H9 (cell line): ENCODE measurements at regions not wholly inside any gene's neighbourhood (a gene's known extent, or its start where the extent isn't known, plus 50 kb on each side); places are given as distances from the start of the nearest gene placed in this dataset.

Source experiments
- DNase-seq: peaks from one replicate; pipeline ENCODE4 v3.0.0-alpha.2; 2017
- H2AFZ ChIP-seq: one replicate; pipeline ENCODE4 v1.6.1; 2013; ENCODE audit warnings: mild to moderate bottlenecking, low read length, control low read depth, moderate library complexity
- H2AK5ac ChIP-seq: 2 replicates; pipeline ENCODE4 v1.6.1; 2013; ENCODE audit warnings: low read length, control low read depth, mixed read lengths; ENCODE audit not compliant: insufficient read length
- H2BK120ac ChIP-seq: one replicate; pipeline ENCODE4 v1.6.1; 2013; ENCODE audit warnings: low read depth, mild to moderate bottlenecking, low read length, control low read depth, inconsistent platforms; ENCODE audit not compliant: poor library complexity, severe bottlenecking
- H2BK12ac ChIP-seq: 2 replicates; pipeline ENCODE4 v1.6.1; 2013; ENCODE audit warnings: low read length, control low read depth, mixed read lengths, low read depth; ENCODE audit not compliant: insufficient read length
- H2BK15ac ChIP-seq: 2 replicates; pipeline ENCODE4 v1.6.1; 2013; ENCODE audit warnings: low read depth, low read length, control low read depth
- H2BK20ac ChIP-seq: one replicate; pipeline ENCODE4 v1.6.1; 2013; ENCODE audit warnings: low read depth, mild to moderate bottlenecking, low read length, control low read depth, inconsistent platforms; ENCODE audit not compliant: poor library complexity, severe bottlenecking
- H2BK5ac ChIP-seq: 2 replicates; pipeline ENCODE4 v1.6.1; 2013; ENCODE audit warnings: low read length, control low read depth, mixed read lengths; ENCODE audit not compliant: insufficient read length
- H3K14ac ChIP-seq: 2 replicates; pipeline ENCODE4 v1.6.1; 2013; ENCODE audit warnings: low read length, control low read depth; ENCODE audit not compliant: insufficient read depth
- H3K18ac ChIP-seq: 2 replicates; pipeline ENCODE4 v1.6.1; 2013; ENCODE audit warnings: low read depth, mild to moderate bottlenecking, mixed read lengths, low read length, control low read depth; ENCODE audit not compliant: insufficient read length
- H3K23ac ChIP-seq: 2 replicates; pipeline ENCODE4 v1.6.1; 2013; ENCODE audit warnings: low read length, control low read depth, mixed read lengths, low read depth; ENCODE audit not compliant: insufficient read length
- H3K23me2 ChIP-seq: 2 replicates; pipeline ENCODE4 v1.6.1; 2013; ENCODE audit warnings: low read depth, mild to moderate bottlenecking, mixed read lengths, low read length, control low read depth; ENCODE audit not compliant: insufficient read length, poor library complexity, severe bottlenecking
- H3K27ac ChIP-seq: 2 replicates; pipeline ENCODE4 v1.5.1; 2013; ENCODE audit warnings: low read length, control low read depth, mixed read lengths, low read depth; ENCODE audit not compliant: insufficient read length
- H3K27me3 ChIP-seq: 2 replicates; pipeline ENCODE4 v1.6.1; 2013; ENCODE audit warnings: low read length, control low read depth, inconsistent platforms; ENCODE audit not compliant: insufficient read depth
- H3K4ac ChIP-seq: 2 replicates; pipeline ENCODE4 v1.6.1; 2013; ENCODE audit warnings: low read depth, mild to moderate bottlenecking, control low read depth, inconsistent platforms, low read length, moderate library complexity
- H3K4me1 ChIP-seq: 2 replicates; pipeline ENCODE4 v1.6.1; 2013; ENCODE audit warnings: low read length, control low read depth, inconsistent platforms; ENCODE audit not compliant: insufficient read depth
- H3K4me2 ChIP-seq: 2 replicates; pipeline ENCODE4 v1.6.1; 2013; ENCODE audit warnings: low read length, control low read depth, mixed read lengths; ENCODE audit not compliant: insufficient read length, insufficient read depth
- H3K56ac ChIP-seq: 2 replicates; pipeline ENCODE4 v1.6.1; 2013; ENCODE audit warnings: low read depth, mild to moderate bottlenecking, mixed read lengths, low read length, control low read depth; ENCODE audit not compliant: insufficient read length
- H3K79me1 ChIP-seq: 2 replicates; pipeline ENCODE4 v1.6.1; 2013; ENCODE audit warnings: low read depth, mild to moderate bottlenecking, moderate library complexity, low read length, control low read depth, inconsistent platforms; ENCODE audit not compliant: insufficient read depth, poor library complexity, severe bottlenecking
- H3K79me2 ChIP-seq: 2 replicates; pipeline ENCODE4 v1.6.1; 2013; ENCODE audit warnings: low read length, control low read depth, inconsistent platforms; ENCODE audit not compliant: insufficient read depth
- H3K9ac ChIP-seq: 2 replicates; pipeline ENCODE4 v1.6.1; 2013; ENCODE audit warnings: low read length, control low read depth, mixed read lengths; ENCODE audit not compliant: insufficient read length; ENCODE audit errors: extremely low read depth
- H3K9me3 ChIP-seq: one replicate; pipeline ENCODE4 v1.6.1; 2013; ENCODE audit warnings: low read depth, low read length, inconsistent platforms; ENCODE audit not compliant: control insufficient read depth
- H3T11ph ChIP-seq: one replicate; pipeline ENCODE4 v1.6.1; 2013; ENCODE audit warnings: mild to moderate bottlenecking, low read length, control low read depth, inconsistent platforms
- H4K20me1 ChIP-seq: one replicate; pipeline ENCODE4 v1.6.1; 2013; ENCODE audit not compliant: control insufficient read depth, insufficient read length, insufficient read depth
- H4K5ac ChIP-seq: 2 replicates; pipeline ENCODE4 v1.6.1; 2013; ENCODE audit warnings: low read depth, mild to moderate bottlenecking, mixed read lengths, low read length, control low read depth; ENCODE audit not compliant: insufficient read length
- H4K8ac ChIP-seq: replicated peaks from 2 replicates; pipeline ENCODE4 v1.6.1; 2013; ENCODE audit warnings: low read length, control low read depth, mixed read lengths, low read depth; ENCODE audit not compliant: insufficient read length
- H4K91ac ChIP-seq: 2 replicates; pipeline ENCODE4 v1.6.1; 2013; ENCODE audit warnings: low read depth, mild to moderate bottlenecking, moderate library complexity, mixed read lengths, low read length, control low read depth; ENCODE audit not compliant: insufficient read length
- H3K27ac Mint-ChIP-seq, 3 experiments: 2 replicates in 2 of 3; 3 replicates in 1 of 3; pipeline ENCODE4 v1.8.0; 2020 to 2021; ENCODE audit warnings: mixed read lengths in 3 of 3, mild to moderate bottlenecking in 1 of 3, moderate library complexity in 1 of 3
- H3K27me3 Mint-ChIP-seq: 2 replicates; pipeline ENCODE4 v1.8.0; 2021; ENCODE audit warnings: low read depth, mild to moderate bottlenecking, moderate library complexity, mixed read lengths
- H3K36me3 Mint-ChIP-seq, 3 experiments: 2 replicates in 2 of 3; 3 replicates in 1 of 3; pipeline ENCODE4 v1.8.0; 2020 to 2021; ENCODE audit warnings: low read depth in 3 of 3, mixed read lengths in 3 of 3; ENCODE audit not compliant: insufficient read depth in 1 of 3
- H3K4me1 Mint-ChIP-seq, 2 experiments: 2 replicates each; pipeline ENCODE4 v1.8.0; 2020; ENCODE audit warnings: mixed read lengths in 2 of 2
- H3K4me3 Mint-ChIP-seq, 2 experiments: 2 replicates in 1 of 2; 3 replicates in 1 of 2; pipeline ENCODE4 v1.8.0; 2020 to 2021; ENCODE audit warnings: mild to moderate bottlenecking in 2 of 2, mixed read lengths in 2 of 2, moderate library complexity in 1 of 2
- H3K9me3 Mint-ChIP-seq, 2 experiments: 2 replicates in 1 of 2; 3 replicates in 1 of 2; pipeline ENCODE4 v1.8.0; 2020; ENCODE audit warnings: mild to moderate bottlenecking in 2 of 2, mixed read lengths in 2 of 2, moderate library complexity in 1 of 2
- WGBS: extraction: QIAGEN DNeasy Blood & Tissue Kit; methylation state at CpG from one replicate; pipeline ENCODE4 v1.1.7; 2013; ENCODE audit warnings: missing lambda C conversion rate, low lambda C conversion rate, mixed read lengths; ENCODE audit not compliant: insufficient read length; ENCODE audit errors: extremely low coverage; 5-methylcytosine and 5-hydroxymethylcytosine counted together
- TF ChIP-seq, protein P1 (sequence below): fragments of 200-600 bp; sonication (generic); conservative IDR thresholded peaks from 3 replicates; pipeline ENCODE4 v1.8.0; 2021; ENCODE audit warnings: antibody characterized with exemption, mild to moderate bottlenecking

- Mint-ChIP-seq H3K4me3 (no peak overlapping the region), H3K27ac (no peak overlapping the region), H3K4me1 (peaks cover 0 to 3% of the 10 kb centered on the region in 2 experiments; a peak in 1 of 4 replicates), H3K36me3 (no peaks in the 10 kb centered on the region), H3K27me3 (no peaks in the 10 kb centered on the region), H3K9me3 (no peaks in the 10 kb centered on the region)
- Histone ChIP-seq H2BK5ac (no peak overlapping the region), H3K4me2 (no peak overlapping the region), H2BK20ac (no peak overlapping the region), H3K56ac (no peak overlapping the region), H3K18ac (no peak overlapping the region), H3K23ac (no peak overlapping the region), H3K23me2 (no peaks in the 10 kb centered on the region), H3K79me1 (no peaks in the 10 kb centered on the region), H2AK5ac (no peak overlapping the region), H3K9me3 (no peaks in the 10 kb centered on the region), H4K91ac (no peak overlapping the region), H2BK15ac (no peak overlapping the region), H3K27ac (no peak overlapping the region), H3K4me1 (no peaks in the 10 kb centered on the region), H2AFZ (no peak overlapping the region), H4K20me1 (no peaks in the 10 kb centered on the region), H2BK120ac (no peak overlapping the region), H3K27me3 (no peaks in the 10 kb centered on the region), H3K79me2 (no peaks in the 10 kb centered on the region), H3K4ac (no peak overlapping the region), H4K8ac (no peak overlapping the region), H3T11ph (no peak overlapping the region), H2BK12ac (no peak overlapping the region), H3K9ac (no peak overlapping the region), H3K14ac (no peak overlapping the region), H4K5ac (no peak overlapping the region)
- no peak for DNase-seq
- no CpG with 5 or more reads among the region's 4 CpGs for whole genome bisulfite sequencing
- TF ChIP-seq, protein P1, sequence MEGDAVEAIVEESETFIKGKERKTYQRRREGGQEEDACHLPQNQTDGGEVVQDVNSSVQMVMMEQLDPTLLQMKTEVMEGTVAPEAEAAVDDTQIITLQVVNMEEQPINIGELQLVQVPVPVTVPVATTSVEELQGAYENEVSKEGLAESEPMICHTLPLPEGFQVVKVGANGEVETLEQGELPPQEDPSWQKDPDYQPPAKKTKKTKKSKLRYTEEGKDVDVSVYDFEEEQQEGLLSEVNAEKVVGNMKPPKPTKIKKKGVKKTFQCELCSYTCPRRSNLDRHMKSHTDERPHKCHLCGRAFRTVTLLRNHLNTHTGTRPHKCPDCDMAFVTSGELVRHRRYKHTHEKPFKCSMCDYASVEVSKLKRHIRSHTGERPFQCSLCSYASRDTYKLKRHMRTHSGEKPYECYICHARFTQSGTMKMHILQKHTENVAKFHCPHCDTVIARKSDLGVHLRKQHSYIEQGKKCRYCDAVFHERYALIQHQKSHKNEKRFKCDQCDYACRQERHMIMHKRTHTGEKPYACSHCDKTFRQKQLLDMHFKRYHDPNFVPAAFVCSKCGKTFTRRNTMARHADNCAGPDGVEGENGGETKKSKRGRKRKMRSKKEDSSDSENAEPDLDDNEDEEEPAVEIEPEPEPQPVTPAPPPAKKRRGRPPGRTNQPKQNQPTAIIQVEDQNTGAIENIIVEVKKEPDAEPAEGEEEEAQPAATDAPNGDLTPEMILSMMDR = no peak
Measured at GRCh38 chr6:104519566-104519965, 340.2 kb downstream of the HACE1 start.
